ENCODE measurements at regions not wholly inside any gene's neighbourhood (a gene's known extent, or its start where the extent isn't known, plus 50 kb on each side); places are given as distances from the start of the nearest gene placed in this dataset.

GRCh38 chr3:106172101-106172500 is 303.3 kb upstream of the CBLB start:
- TF ChIP-seq POLR2A (IDR thresholded peaks at IDR 0.05): no peak
- TF ChIP-seq EP300 (IDR thresholded peaks at IDR 0.05): no peak
